Mammary epithelial cell (primary cell): ENCODE measurements at regions not wholly inside any gene's neighbourhood (a gene's known extent, or its start where the extent isn't known, plus 50 kb on each side); places are given as distances from the start of the nearest gene placed in this dataset.

Source experiments
- EZH2 ChIP-seq: IDR thresholded peaks from 2 replicates; pipeline ENCODE4 v1.6.1; 2012; ENCODE audit warnings: low read length, inconsistent platforms, borderline replicate concordance
- TF ChIP-seq, protein P1 (sequence below), 2 donors: IDR thresholded peaks in 1 of 2; conservative IDR thresholded peaks in 1 of 2; 2 replicates each; pipeline ENCODE4 v1.5.1; 2011 to 2012; ENCODE audit warnings: inconsistent platforms in 2 of 2, low read length in 2 of 2, mild to moderate bottlenecking in 2 of 2, control low read depth in 1 of 2, low read depth in 1 of 2; ENCODE audit not compliant: insufficient read depth in 1 of 2; ENCODE audit errors: extremely low read depth in 1 of 2

DNA sequence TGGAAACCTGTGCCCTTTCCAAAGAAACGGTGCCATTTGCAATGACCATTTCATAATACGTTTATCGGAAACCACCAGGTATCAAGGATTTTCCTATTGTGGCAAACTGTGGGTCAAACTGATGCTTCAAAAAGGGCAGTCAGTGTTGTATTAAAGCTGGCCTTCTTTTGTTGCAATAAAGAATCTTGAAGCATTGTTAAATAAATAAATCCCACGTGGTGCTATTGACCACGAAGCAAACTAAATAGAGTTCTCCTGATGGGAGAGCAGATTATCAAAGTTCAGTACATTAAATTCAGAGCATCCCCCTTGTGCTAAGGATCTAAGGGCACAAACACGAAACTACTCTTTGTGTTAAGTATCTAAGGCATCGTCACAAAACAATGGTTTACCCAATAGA lies 545.9 kb upstream of the MIR17HG start:
- TF ChIP-seq, protein P1, sequence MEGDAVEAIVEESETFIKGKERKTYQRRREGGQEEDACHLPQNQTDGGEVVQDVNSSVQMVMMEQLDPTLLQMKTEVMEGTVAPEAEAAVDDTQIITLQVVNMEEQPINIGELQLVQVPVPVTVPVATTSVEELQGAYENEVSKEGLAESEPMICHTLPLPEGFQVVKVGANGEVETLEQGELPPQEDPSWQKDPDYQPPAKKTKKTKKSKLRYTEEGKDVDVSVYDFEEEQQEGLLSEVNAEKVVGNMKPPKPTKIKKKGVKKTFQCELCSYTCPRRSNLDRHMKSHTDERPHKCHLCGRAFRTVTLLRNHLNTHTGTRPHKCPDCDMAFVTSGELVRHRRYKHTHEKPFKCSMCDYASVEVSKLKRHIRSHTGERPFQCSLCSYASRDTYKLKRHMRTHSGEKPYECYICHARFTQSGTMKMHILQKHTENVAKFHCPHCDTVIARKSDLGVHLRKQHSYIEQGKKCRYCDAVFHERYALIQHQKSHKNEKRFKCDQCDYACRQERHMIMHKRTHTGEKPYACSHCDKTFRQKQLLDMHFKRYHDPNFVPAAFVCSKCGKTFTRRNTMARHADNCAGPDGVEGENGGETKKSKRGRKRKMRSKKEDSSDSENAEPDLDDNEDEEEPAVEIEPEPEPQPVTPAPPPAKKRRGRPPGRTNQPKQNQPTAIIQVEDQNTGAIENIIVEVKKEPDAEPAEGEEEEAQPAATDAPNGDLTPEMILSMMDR (conservative IDR thresholded peaks at IDR 0.05 in 1 of 2, IDR thresholded peaks at IDR 0.05 in 1 of 2; ENCODE audit: extremely low read depth in 1 of 2, insufficient read depth in 1 of 2, low read depth in 1 of 2, low read length in 2 of 2), result no peak
- TF ChIP-seq EZH2, result no peak
